ENCODE measurements at regions not wholly inside any gene's neighbourhood (a gene's known extent, or its start where the extent isn't known, plus 50 kb on each side); places are given as distances from the start of the nearest gene placed in this dataset.

DNA sequence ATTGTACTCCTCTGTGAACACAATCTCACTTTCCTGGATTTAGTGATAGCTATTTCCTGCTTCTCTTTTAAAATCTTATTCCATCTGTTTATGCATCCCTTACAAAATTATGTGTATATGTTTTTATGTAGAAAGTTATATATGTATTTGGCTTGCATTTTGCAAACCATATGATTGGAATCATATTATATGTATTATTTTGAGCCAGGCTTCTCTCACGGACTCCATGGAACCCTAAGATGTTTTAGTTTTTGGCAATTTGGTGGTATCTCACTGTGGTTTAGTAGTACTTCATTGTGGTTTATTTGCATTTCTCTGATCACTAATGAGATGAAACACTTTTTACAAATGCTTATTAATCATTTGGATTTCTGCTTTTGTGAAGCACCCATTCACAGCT lies 507.3 kb upstream of the KIRREL3 start:
- no peak for TF ChIP-seq CTCF (conservative IDR thresholded peaks at IDR 0.05; ENCODE audit: low read length)
- no peak for TF ChIP-seq EZH2phosphoT487 (IDR thresholded peaks at IDR 0.05; ENCODE audit: borderline replicate concordance)
